ENCODE measurements at regions not wholly inside any gene's neighbourhood (a gene's known extent, or its start where the extent isn't known, plus 50 kb on each side); places are given as distances from the start of the nearest gene placed in this dataset.

DNA sequence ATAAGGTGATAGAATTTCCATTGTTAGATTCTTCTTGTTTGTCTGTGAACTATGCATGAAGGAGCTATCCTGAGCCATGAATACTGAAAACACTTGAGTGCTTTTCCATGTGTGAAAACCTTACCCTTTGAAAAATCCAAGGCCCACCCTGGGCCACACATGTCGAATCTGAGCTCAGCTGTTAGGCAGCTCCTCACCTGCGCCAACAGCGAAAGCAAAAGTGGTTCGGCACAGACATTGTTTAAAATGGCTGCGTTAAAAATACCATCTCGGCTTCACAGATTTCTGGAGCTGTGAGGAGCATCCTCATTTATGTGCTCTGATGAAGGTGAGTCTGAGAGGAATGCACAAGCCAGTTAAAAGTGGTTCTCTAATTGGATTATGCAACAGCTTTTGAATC, 137.7 kb downstream of the NEUROD6 start:
- TF ChIP-seq, protein P1, sequence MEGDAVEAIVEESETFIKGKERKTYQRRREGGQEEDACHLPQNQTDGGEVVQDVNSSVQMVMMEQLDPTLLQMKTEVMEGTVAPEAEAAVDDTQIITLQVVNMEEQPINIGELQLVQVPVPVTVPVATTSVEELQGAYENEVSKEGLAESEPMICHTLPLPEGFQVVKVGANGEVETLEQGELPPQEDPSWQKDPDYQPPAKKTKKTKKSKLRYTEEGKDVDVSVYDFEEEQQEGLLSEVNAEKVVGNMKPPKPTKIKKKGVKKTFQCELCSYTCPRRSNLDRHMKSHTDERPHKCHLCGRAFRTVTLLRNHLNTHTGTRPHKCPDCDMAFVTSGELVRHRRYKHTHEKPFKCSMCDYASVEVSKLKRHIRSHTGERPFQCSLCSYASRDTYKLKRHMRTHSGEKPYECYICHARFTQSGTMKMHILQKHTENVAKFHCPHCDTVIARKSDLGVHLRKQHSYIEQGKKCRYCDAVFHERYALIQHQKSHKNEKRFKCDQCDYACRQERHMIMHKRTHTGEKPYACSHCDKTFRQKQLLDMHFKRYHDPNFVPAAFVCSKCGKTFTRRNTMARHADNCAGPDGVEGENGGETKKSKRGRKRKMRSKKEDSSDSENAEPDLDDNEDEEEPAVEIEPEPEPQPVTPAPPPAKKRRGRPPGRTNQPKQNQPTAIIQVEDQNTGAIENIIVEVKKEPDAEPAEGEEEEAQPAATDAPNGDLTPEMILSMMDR (IDR thresholded peaks at IDR 0.05) = no peak
- no peak for TF ChIP-seq ZFX (IDR thresholded peaks at IDR 0.05; ENCODE audit: borderline replicate concordance)
